ENCODE measurements at regions not wholly inside any gene's neighbourhood (a gene's known extent, or its start where the extent isn't known, plus 50 kb on each side); places are given as distances from the start of the nearest gene placed in this dataset.
"Not testable (repeated sequence)": the region's sequence is repeated elsewhere in the genome, so short reads cannot be mapped to it uniquely, and the experiment has no call there.

DNA sequence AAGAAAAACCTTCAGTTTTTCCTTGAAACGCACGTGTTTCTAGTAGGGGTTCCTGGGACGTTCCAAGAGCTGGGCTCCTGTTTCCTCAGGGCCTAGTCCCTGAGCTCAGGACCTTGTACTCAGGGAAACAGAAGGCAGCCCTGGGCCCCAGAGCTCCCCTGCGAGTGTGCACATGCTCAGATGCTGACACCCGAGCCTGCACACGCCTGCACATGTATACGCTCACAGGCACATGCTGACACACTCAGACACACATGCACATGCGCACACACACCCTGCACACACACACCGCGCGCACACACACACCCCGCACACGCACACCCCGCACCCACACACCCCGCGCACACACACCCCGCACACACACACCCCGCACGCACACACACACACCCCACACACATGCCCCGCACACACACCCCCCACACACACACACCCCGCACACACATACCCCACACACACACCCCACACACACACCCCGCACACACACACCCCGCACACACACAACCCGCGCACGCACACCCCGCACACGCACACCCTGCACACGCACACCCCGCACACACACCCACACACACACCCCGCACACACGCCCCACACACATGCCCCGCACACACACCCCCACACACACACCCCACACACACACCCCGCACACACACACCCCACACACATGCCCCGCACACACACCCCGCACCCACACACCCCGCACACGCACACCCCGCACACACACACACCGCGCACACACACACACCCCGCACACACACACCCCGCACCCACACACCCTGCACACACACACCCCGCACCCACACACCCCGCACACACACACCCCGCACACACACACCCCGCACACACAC lies 52.2 kb downstream of the CALML3 start:
- no peak overlapping the region for H3K4me3 ChIP-seq (ENCODE audit: low read depth, low read length)
- no peak for TF ChIP-seq CTCF (IDR thresholded peaks at IDR 0.05; ENCODE audit: borderline replicate concordance, insufficient read depth, low read depth, low read length)

- H3K4me3 ChIP-seq (ENCODE audit: low read depth, low read length), result not testable (repeated sequence)
Measured at GRCh38 chr10:5580038-5580428, 55.3 kb downstream of the CALML3 start.

- H3K4me3 ChIP-seq (ENCODE audit: low read depth, low read length), result peak overlapping the region; percentile 12
- TF ChIP-seq CTCF (IDR thresholded peaks at IDR 0.05; ENCODE audit: borderline replicate concordance, insufficient read depth, low read depth, low read length), result no peak
Measured at GRCh38 chr10:5581670-5582566, 57.2 kb downstream of the CALML3 start.

- H3K4me3 ChIP-seq (ENCODE audit: low read depth, low read length), result no peak overlapping the region
- no peak for TF ChIP-seq CTCF (IDR thresholded peaks at IDR 0.05; ENCODE audit: borderline replicate concordance, insufficient read depth, low read depth, low read length)
Measured at GRCh38 chr10:5582736-5583135, 58.0 kb downstream of the CALML3 start.

- no peak for TF ChIP-seq CTCF (IDR thresholded peaks at IDR 0.05; ENCODE audit: borderline replicate concordance, insufficient read depth, low read depth, low read length)
Measured at GRCh38 chr10:5583525-5584175, 58.9 kb downstream of the CALML3 start.

GRCh38 chr10:5584895-5585516 lies 60.2 kb downstream of the CALML3 start:
- TF ChIP-seq CTCF (IDR thresholded peaks at IDR 0.05; ENCODE audit: borderline replicate concordance, insufficient read depth, low read depth, low read length), result no peak

More at GRCh38 chr10:5583525-5584175, 58.9 kb downstream of the CALML3 start:
- H3K4me3 ChIP-seq (ENCODE audit: low read depth, low read length), result no peak overlapping the region

More at GRCh38 chr10:5584895-5585516, 60.2 kb downstream of the CALML3 start:
- H3K4me3 ChIP-seq (ENCODE audit: low read depth, low read length), result no peak overlapping the region
